OCI-LY7 (cell line): ENCODE measurements at regions not wholly inside any gene's neighbourhood (a gene's known extent, or its start where the extent isn't known, plus 50 kb on each side); places are given as distances from the start of the nearest gene placed in this dataset.

Experiments used
- BruUV-seq: library from RNA; stranded (reverse); fragments of 400-500 nt; replicated peaks from 2 replicates; lab custom pipeline; 2021; lab: Mats Ljungman, UMichigan
- CTCF ChIA-PET: fragments of 300-600 bp; sonication (Branson Sonifier 250); formaldehyde crosslinking; loops from one replicate; lab custom pipeline; 2022; ENCODE audit warnings: antibody characterized with exemption; ENCODE audit not compliant: unreplicated experiment; lab: Charles Lee
- POLR2A ChIA-PET: fragments of 300-600 bp; sonication (Branson Sonifier 250); formaldehyde crosslinking; loops from one replicate; lab custom pipeline; 2022; ENCODE audit warnings: antibody characterized with exemption; lab: Charles Lee
- DNase-seq: peaks from one replicate; pipeline ENCODE4 v3.0.0-alpha.2; 2015; ENCODE audit warnings: low spot score
- H2AFZ ChIP-seq: fragments of 200-600 bp; sonication (generic), shearing (Covaris generic); 2 replicates; pipeline ENCODE4 v1.6.1; 2014; ENCODE audit warnings: mild to moderate bottlenecking, antibody characterized with exemption, low read length, moderate library complexity
- H3K27ac ChIP-seq: fragments of 200-600 bp; sonication (generic); 2 replicates; pipeline ENCODE4 v1.5.1; 2014; ENCODE audit warnings: mixed run types, low read depth, mild to moderate bottlenecking, moderate library complexity, low read length, inconsistent platforms; ENCODE audit not compliant: poor library complexity, severe bottlenecking
- H3K36me3 ChIP-seq: fragments of 200-600 bp; sonication (generic); 2 replicates; pipeline ENCODE4 v1.6.1; 2014; ENCODE audit warnings: mild to moderate bottlenecking, antibody characterized with exemption, low read length, moderate library complexity, mixed read lengths; ENCODE audit not compliant: insufficient read depth
- H3K4me1 ChIP-seq: fragments of 200-600 bp; sonication (generic); 2 replicates; pipeline ENCODE4 v1.5.1; 2014; ENCODE audit warnings: mild to moderate bottlenecking, low read length; ENCODE audit not compliant: insufficient read depth, poor library complexity, severe bottlenecking
- H3K4me2 ChIP-seq: fragments of 200-600 bp; sonication (generic); 2 replicates; pipeline ENCODE4 v1.6.1; 2014; ENCODE audit warnings: mild to moderate bottlenecking, low read length
- H3K4me3 ChIP-seq: fragments of 200-600 bp; sonication (generic); 2 replicates; pipeline ENCODE4 v1.5.1; 2014; ENCODE audit warnings: mild to moderate bottlenecking, low read depth, low read length; ENCODE audit not compliant: poor library complexity, severe bottlenecking
- H3K79me2 ChIP-seq: fragments of 200-600 bp; sonication (generic); 2 replicates; pipeline ENCODE4 v1.6.1; 2016; ENCODE audit warnings: low read depth, mild to moderate bottlenecking, low read length, moderate library complexity, mixed read lengths; ENCODE audit not compliant: insufficient read depth
- H3K9me2 ChIP-seq: fragments of 200-600 bp; sonication (generic); 2 replicates; pipeline ENCODE4 v1.6.1; 2016; ENCODE audit warnings: mild to moderate bottlenecking, low read length, mixed read lengths; ENCODE audit not compliant: insufficient read depth
- H3K9me3 ChIP-seq: fragments of 200-600 bp; sonication (generic); 2 replicates; pipeline ENCODE4 v1.6.1; 2014; ENCODE audit warnings: mild to moderate bottlenecking, mixed run types, low read length, mixed read lengths
- H4K20me1 ChIP-seq: fragments of 200-600 bp; sonication (generic); 2 replicates; pipeline ENCODE4 v1.6.1; 2014; ENCODE audit warnings: mild to moderate bottlenecking, antibody characterized with exemption, low read length, moderate library complexity, mixed read lengths; ENCODE audit not compliant: insufficient read depth
- CTCF ChIP-seq: fragments of 200-600 bp; sonication (generic); conservative IDR thresholded peaks from 2 replicates; pipeline ENCODE4 v1.5.1; 2014; ENCODE audit warnings: mild to moderate bottlenecking, antibody characterized with exemption, low read length, moderate library complexity, mixed read lengths
- EZH2phosphoT487 ChIP-seq: fragments of 200-600 bp; sonication (generic); IDR thresholded peaks from 2 replicates; pipeline ENCODE4 v1.6.1; 2018; ENCODE audit warnings: low read depth, borderline replicate concordance, mild to moderate bottlenecking, mixed run types, antibody characterized with exemption, low read length, moderate library complexity, mixed read lengths
- intact Hi-C: fragments of 100-400 bp; cut with micrococcal nuclease; formaldehyde crosslinking; loops from one replicate; pipeline ENCODE4 v1.10.0; 2022; ENCODE audit not compliant: unreplicated experiment

- no peak overlapping the region for H3K27ac ChIP-seq
- no peaks in the 10 kb centered on the region for H3K79me2 ChIP-seq
- POLR2A ChIA-PET: no interaction called here
- no peak overlapping the region for H2AFZ ChIP-seq
- no peak overlapping the region for H3K4me2 ChIP-seq
- CTCF ChIA-PET: interaction anchor here (0.6 kb wide), 1 partner anchor 363 kb away, joined by 4 read pairs; no protein-coding TSS in a partner anchor
- H4K20me1 ChIP-seq: no peaks in the 10 kb centered on the region
- TF ChIP-seq CTCF: no peak
- no peak for TF ChIP-seq EZH2phosphoT487
- no peak overlapping the region for H3K4me3 ChIP-seq
- intact Hi-C loops: no loop called here
- H3K9me2 ChIP-seq: no peaks in the 10 kb centered on the region
- H3K9me3 ChIP-seq: no peaks in the 10 kb centered on the region
- no peaks in the 10 kb centered on the region for H3K4me1 ChIP-seq
- no TSS peak for BruUV-seq
- no peak for DNase-seq
- H3K36me3 ChIP-seq: no peaks in the 10 kb centered on the region
Measured at GRCh38 chr3:69675786-69676530, 63.3 kb upstream of the MITF start.

DNA sequence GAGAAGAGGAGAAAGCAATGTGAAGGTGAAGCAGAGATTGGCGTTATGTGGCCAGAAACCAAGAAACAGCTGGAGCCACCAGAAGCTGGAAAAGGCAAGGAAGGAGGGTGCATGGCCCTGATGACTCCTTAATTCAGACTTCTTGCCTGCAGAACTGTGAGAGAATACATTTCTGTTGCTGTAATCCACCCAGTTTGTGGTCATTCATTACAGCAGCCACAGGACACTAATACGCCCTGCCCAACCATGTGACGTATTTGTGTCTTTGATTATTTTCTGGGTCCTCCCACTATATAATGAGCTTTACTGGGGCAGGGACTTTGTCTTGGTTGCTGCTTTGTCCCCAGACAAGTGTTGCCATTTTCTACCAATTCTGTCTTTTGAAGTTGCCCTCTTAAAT, 64.5 kb upstream of the MITF start:
- no peak overlapping the region for H3K27ac ChIP-seq
- ChIA-PET CTCF (no interaction called here), POLR2A (interaction anchor here (0.7 to 1.0 kb wide), 2 partner anchors 20 to 513 kb away, joined by 3 read pairs; no protein-coding TSS in a partner anchor)
- no peak for DNase-seq
- TF ChIP-seq CTCF (no peak), EZH2phosphoT487 (no peak)
- no peaks in the 10 kb centered on the region for H4K20me1 ChIP-seq
- H3K9me3 ChIP-seq: no peaks in the 10 kb centered on the region
- H2AFZ ChIP-seq: no peak overlapping the region
- H3K4me3 ChIP-seq: no peak overlapping the region
- H3K4me2 ChIP-seq: no peak overlapping the region
- H3K36me3 ChIP-seq: no peaks in the 10 kb centered on the region
- no TSS peak for BruUV-seq
- intact Hi-C loops: no loop called here
- no peaks in the 10 kb centered on the region for H3K79me2 ChIP-seq
- no peaks in the 10 kb centered on the region for H3K9me2 ChIP-seq
- no peaks in the 10 kb centered on the region for H3K4me1 ChIP-seq
